GM21737 (cell line): ENCODE measurements at regions not wholly inside any gene's neighbourhood (a gene's known extent, or its start where the extent isn't known, plus 50 kb on each side); places are given as distances from the start of the nearest gene placed in this dataset.

ENCODE experiments used
- ATAC-seq: cut with Tn5 transposase; IDR thresholded peaks from one replicate; pipeline ENCODE4 v1.9.1; 2021; ENCODE audit warnings: mild to moderate bottlenecking, moderate library complexity; ENCODE audit not compliant: unreplicated experiment

- no peak for ATAC-seq
Observed at GRCh38 chr19:30149300-30149699, 207.3 kb downstream of the URI1 start.

GRCh38 chr19:30150626-30151025 is 208.6 kb downstream of the URI1 start:
- no peak for ATAC-seq

- no peak for ATAC-seq
Observed at GRCh38 chr19:30151081-30151480, 209.0 kb downstream of the URI1 start.

GRCh38 chr19:30152510-30153291 is 210.7 kb downstream of the URI1 start:
- no peak for ATAC-seq

- no peak for ATAC-seq
Observed at GRCh38 chr19:30153326-30154210, 211.5 kb downstream of the URI1 start.

GRCh38 chr19:30154410-30154809 is 212.4 kb downstream of the URI1 start:
- no peak for ATAC-seq

- no peak for ATAC-seq
Observed at GRCh38 chr19:30155381-30156200, 213.6 kb downstream of the URI1 start.

- no peak for ATAC-seq
Observed at GRCh38 chr19:30156646-30157045, 214.6 kb downstream of the URI1 start.

- ATAC-seq: no peak
Observed at GRCh38 chr19:30158067-30158892, 213.9 kb upstream of the ZNF536 start.

GRCh38 chr19:30158893-30159245 is 213.3 kb upstream of the ZNF536 start:
- ATAC-seq: no peak

GRCh38 chr19:30159636-30160035 is 212.5 kb upstream of the ZNF536 start:
- no peak for ATAC-seq

GRCh38 chr19:30160426-30160825 is 211.8 kb upstream of the ZNF536 start:
- no peak for ATAC-seq

- no peak for ATAC-seq
Observed at GRCh38 chr19:30161021-30161655, 211.0 kb upstream of the ZNF536 start.

- no peak for ATAC-seq
Observed at GRCh38 chr19:30161770-30162169, 210.4 kb upstream of the ZNF536 start.

- no peak for ATAC-seq
Observed at GRCh38 chr19:30162718-30163117, 209.5 kb upstream of the ZNF536 start.

GRCh38 chr19:30163663-30164062 is 208.5 kb upstream of the ZNF536 start:
- no peak for ATAC-seq

- ATAC-seq: no peak
Observed at GRCh38 chr19:30165228-30165813, 206.9 kb upstream of the ZNF536 start.

- no peak for ATAC-seq
Observed at GRCh38 chr19:30167206-30167868, 204.8 kb upstream of the ZNF536 start.
